HG02884 (cell line): ENCODE measurements at regions not wholly inside any gene's neighbourhood (a gene's known extent, or its start where the extent isn't known, plus 50 kb on each side); places are given as distances from the start of the nearest gene placed in this dataset.
"Not testable (repeated sequence)": the region's sequence is repeated elsewhere in the genome, so short reads cannot be mapped to it uniquely, and the experiment has no call there.

ENCODE experiments used
- ATAC-seq: cut with Tn5 transposase; IDR thresholded peaks from one replicate; pipeline ENCODE4 v1.9.1; 2021; ENCODE audit warnings: mild to moderate bottlenecking, moderate library complexity; ENCODE audit not compliant: unreplicated experiment

- ATAC-seq: no peak
These were observed 118.1 kb downstream of the ASB7 start for GRCh38 chr15:100720406-100720967.

GRCh38 chr15:100721758-100722550 lies 119.6 kb downstream of the ASB7 start:
- ATAC-seq: no peak

- no peak for ATAC-seq
These were observed 120.3 kb downstream of the ASB7 start for GRCh38 chr15:100722551-100723314.

GRCh38 chr15:100723315-100723801 lies 121.0 kb downstream of the ASB7 start:
- ATAC-seq: no peak

GRCh38 chr15:100725121-100726069 lies 123.0 kb downstream of the ASB7 start:
- no peak for ATAC-seq

- no peak for ATAC-seq
These were observed 123.7 kb downstream of the ASB7 start for GRCh38 chr15:100726070-100726420.

GRCh38 chr15:100726421-100727190 lies 124.2 kb downstream of the ASB7 start:
- no peak for ATAC-seq

- no peak for ATAC-seq
These were observed 125.0 kb downstream of the ASB7 start for GRCh38 chr15:100727291-100727851.

- ATAC-seq: no peak
These were observed 126.2 kb downstream of the ASB7 start for GRCh38 chr15:100728371-100729201.

GRCh38 chr15:100729461-100729860 lies 127.1 kb downstream of the ASB7 start:
- no peak for ATAC-seq

- no peak for ATAC-seq
These were observed 127.7 kb downstream of the ASB7 start for GRCh38 chr15:100730129-100730528.

- ATAC-seq: no peak
These were observed 128.4 kb downstream of the ASB7 start for GRCh38 chr15:100730655-100731266.

GRCh38 chr15:100731267-100732152 lies 129.1 kb downstream of the ASB7 start:
- ATAC-seq: no peak

GRCh38 chr15:100732211-100733055 lies 130.0 kb downstream of the ASB7 start:
- no peak for ATAC-seq

- ATAC-seq: no peak
These were observed 130.9 kb downstream of the ASB7 start for GRCh38 chr15:100733101-100733842.

- ATAC-seq: not testable (repeated sequence)
These were observed 131.4 kb downstream of the ASB7 start for GRCh38 chr15:100733843-100734185.
